IMR-90 (cell line): ENCODE measurements at regions not wholly inside any gene's neighbourhood (a gene's known extent, or its start where the extent isn't known, plus 50 kb on each side); places are given as distances from the start of the nearest gene placed in this dataset.

Source experiments
- ATAC-seq: fragments of 200-7000 bp; cut with Tn5 transposase; 2 replicates; pipeline ENCODE4 v1.9.1; 2020; ENCODE audit warnings: low read depth, mild to moderate bottlenecking, moderate library complexity
- BruUV-seq: library from RNA; stranded (reverse); fragments of 400-500 nt; replicated peaks from 2 replicates; lab custom pipeline; 2021; lab: Mats Ljungman, UMichigan
- CTCF ChIA-PET: fragments of 300-600 bp; formaldehyde crosslinking; extraction: SDS; loops from one replicate; lab custom pipeline; 2021; ENCODE audit warnings: antibody characterized with exemption; lab: Yijun Ruan, JAX
- POLR2A ChIA-PET: fragments of 300-600 bp; sonication (Branson Sonifier 250); formaldehyde crosslinking; loops from one replicate; lab custom pipeline; 2022; ENCODE audit warnings: antibody characterized with exemption; ENCODE audit not compliant: unreplicated experiment; lab: Charles Lee
- DNase-seq: peaks from one replicate; pipeline ENCODE4 v3.0.0; 2013
- H2AFZ ChIP-seq: replicated peaks from 2 replicates; pipeline ENCODE3; 2013; ENCODE audit warnings: low read length, mild to moderate bottlenecking; ENCODE audit not compliant: poor library complexity
- H2AK5ac ChIP-seq: 2 replicates; pipeline ENCODE4 v1.6.1; 2013; ENCODE audit warnings: low read depth, low read length, inconsistent platforms
- H2AK9ac ChIP-seq: replicated peaks from 2 replicates; pipeline ENCODE3; 2013; ENCODE audit warnings: mild to moderate bottlenecking, low read depth, low read length, moderate library complexity; ENCODE audit not compliant: poor library complexity
- H2BK120ac ChIP-seq: 2 replicates; pipeline ENCODE4 v1.6.1; 2013; ENCODE audit warnings: low read depth, low read length, inconsistent platforms
- H2BK15ac ChIP-seq: 3 replicates; pipeline ENCODE4 v1.6.1; 2013; ENCODE audit warnings: low read depth, low read length, inconsistent platforms
- H2BK20ac ChIP-seq: 2 replicates; pipeline ENCODE4 v1.6.1; 2013; ENCODE audit warnings: low read depth, mild to moderate bottlenecking, inconsistent platforms, low read length, moderate library complexity
- H2BK5ac ChIP-seq: 2 replicates; pipeline ENCODE4 v1.6.1; 2013; ENCODE audit warnings: mild to moderate bottlenecking, low read depth, low read length, inconsistent platforms; ENCODE audit not compliant: poor library complexity, severe bottlenecking
- H3K14ac ChIP-seq: replicated peaks from 2 replicates; pipeline ENCODE4 v1.6.1; 2013; ENCODE audit warnings: low read depth, low read length, inconsistent platforms
- H3K18ac ChIP-seq: 2 replicates; pipeline ENCODE4 v1.6.1; 2013; ENCODE audit warnings: low read depth, low read length, control low read depth
- H3K23ac ChIP-seq: 2 replicates; pipeline ENCODE4 v1.6.1; 2013; ENCODE audit warnings: low read depth, low read length, inconsistent platforms
- H3K27ac ChIP-seq: 2 replicates; pipeline ENCODE4 v1.5.1; 2013; ENCODE audit warnings: mild to moderate bottlenecking, control low read depth, low read length; ENCODE audit not compliant: insufficient read depth
- H3K27me3 ChIP-seq: 2 replicates; pipeline ENCODE4 v1.6.1; 2013; ENCODE audit warnings: low read length; ENCODE audit not compliant: control insufficient read depth, insufficient read depth
- H3K36me3 ChIP-seq: 2 replicates; pipeline ENCODE4 v1.6.1; 2013; ENCODE audit warnings: low read length, mixed read lengths; ENCODE audit not compliant: control insufficient read depth, insufficient read depth
- H3K4ac ChIP-seq: 2 replicates; pipeline ENCODE4 v1.6.1; 2013; ENCODE audit warnings: low read depth, low read length, inconsistent platforms
- H3K4me1 ChIP-seq: 2 replicates; pipeline ENCODE4 v1.6.1; 2013; ENCODE audit warnings: low read length, mixed read lengths; ENCODE audit not compliant: control insufficient read depth, insufficient read depth
- H3K4me2 ChIP-seq: 2 replicates; pipeline ENCODE4 v1.6.1; 2013; ENCODE audit warnings: low read depth, mild to moderate bottlenecking, control low read depth, low read length, moderate library complexity
- H3K4me3 ChIP-seq: 2 replicates; pipeline ENCODE4 v1.5.1; 2013; ENCODE audit warnings: low read depth, mild to moderate bottlenecking, control low read depth, low read length, moderate library complexity; ENCODE audit not compliant: insufficient read depth
- H3K56ac ChIP-seq: 2 replicates; pipeline ENCODE4 v1.6.1; 2013; ENCODE audit warnings: low read length, inconsistent platforms; ENCODE audit not compliant: insufficient read depth; ENCODE audit errors: extremely low read depth
- H3K79me1 ChIP-seq, 2 experiments: 2 replicates each; pipeline ENCODE4 v1.6.1; 2013; ENCODE audit warnings: low read length in 2 of 2, inconsistent platforms in 1 of 2, low read depth in 1 of 2
- H3K9ac ChIP-seq: 2 replicates; pipeline ENCODE4 v1.6.1; 2013; ENCODE audit warnings: low read depth, low read length, control low read depth
- H3K9me1 ChIP-seq: 2 replicates; pipeline ENCODE4 v1.6.1; 2013; ENCODE audit warnings: low read length, inconsistent platforms; ENCODE audit not compliant: insufficient read depth
- H3K9me3 ChIP-seq: 2 replicates; pipeline ENCODE4 v1.6.1; 2013; ENCODE audit warnings: low read length; ENCODE audit not compliant: control insufficient read depth, insufficient read depth
- H4K20me1 ChIP-seq: 2 replicates; pipeline ENCODE4 v1.6.1; 2013; ENCODE audit warnings: low read length, inconsistent platforms; ENCODE audit not compliant: insufficient read depth
- H4K5ac ChIP-seq: 2 replicates; pipeline ENCODE4 v1.6.1; 2013; ENCODE audit warnings: mild to moderate bottlenecking, low read depth, low read length, control low read depth
- H4K8ac ChIP-seq, 2 experiments: 2 replicates each; pipeline ENCODE4 v1.6.1; 2013; ENCODE audit warnings: low read depth in 2 of 2, low read length in 2 of 2, control low read depth in 1 of 2, inconsistent platforms in 1 of 2
- H4K91ac ChIP-seq: 2 replicates; pipeline ENCODE4 v1.6.1; 2013; ENCODE audit warnings: low read depth, low read length, inconsistent platforms; ENCODE audit not compliant: insufficient read depth
- CHD1 ChIP-seq: IDR thresholded peaks from 2 replicates; pipeline ENCODE4 v1.6.1; 2012; ENCODE audit warnings: low read depth, low read length, improper control_type of control experiment
- NFE2L2 ChIP-seq: fragments of 150-350 bp; IDR thresholded peaks from 2 replicates; pipeline ENCODE4 v1.6.1; 2016; ENCODE audit warnings: low read depth, mild to moderate bottlenecking, low read length
- RAD21 ChIP-seq: IDR thresholded peaks from 2 replicates; pipeline ENCODE4 v1.6.1; 2012; ENCODE audit warnings: low read length, improper control_type of control experiment
- dilution Hi-C: fragments of 300-500 bp; cut with HindIII; formaldehyde crosslinking; loops from one replicate; pipeline ENCODE4 v1.14.3; 2018; ENCODE audit warnings: low sequenced_read_pairs; ENCODE audit not compliant: unreplicated experiment
- in situ Hi-C: fragments of 300-500 bp; cut with MboI; formaldehyde crosslinking; loops from 3 replicates; pipeline ENCODE4 v1.14.3; 2019; ENCODE audit warnings: low sequenced_read_pairs, inconsistent platforms, mixed read lengths
- intact Hi-C: fragments of 100-400 bp; cut with micrococcal nuclease; formaldehyde crosslinking; loops from 2 replicates; pipeline ENCODE4 v1.10.0; 2022
- TF ChIP-seq, protein P1 (sequence below): fragments of 150-350 bp; IDR thresholded peaks from 2 replicates; pipeline ENCODE4 v1.6.1; 2016; ENCODE audit warnings: low read depth, mild to moderate bottlenecking, low read length, moderate library complexity, borderline replicate concordance

- DNase-seq (no peak), ATAC-seq (no peak)
- BruUV-seq = no TSS peak
- Histone ChIP-seq H4K5ac (no peak overlapping the region), H3K4me1 (no peaks in the 10 kb centered on the region), H2BK20ac (no peak overlapping the region), H3K9me3 (no peaks in the 10 kb centered on the region), H3K56ac (no peak overlapping the region), H4K8ac (no peak overlapping the region), H2BK5ac (no peak overlapping the region), H2AK9ac (no peak overlapping the region), H3K36me3 (no peaks in the 10 kb centered on the region), H3K18ac (no peak overlapping the region), H3K27me3 (no peaks in the 10 kb centered on the region), H3K23ac (no peak overlapping the region), H2BK120ac (no peak overlapping the region), H3K4me3 (no peak overlapping the region), H3K14ac (no peak overlapping the region), H3K9ac (no peak overlapping the region), H2AFZ (no peak overlapping the region), H2AK5ac (no peak overlapping the region), H3K4ac (no peak overlapping the region), H3K79me1 (no peaks in the 10 kb centered on the region), H4K91ac (no peak overlapping the region), H3K9me1 (no peaks in the 10 kb centered on the region), H2BK15ac (no peak overlapping the region), H4K20me1 (no peaks in the 10 kb centered on the region), H3K4me2 (no peak overlapping the region), H3K27ac (no peak overlapping the region)
- in situ Hi-C loops = no loop called here
- ChIA-PET POLR2A (no interaction called here), CTCF (no interaction called here)
- intact Hi-C loops = no loop called here
- dilution Hi-C loops = no loop called here
- TF ChIP-seq CHD1 (no peak), RAD21 (no peak), NFE2L2 (no peak)
- TF ChIP-seq, protein P1, sequence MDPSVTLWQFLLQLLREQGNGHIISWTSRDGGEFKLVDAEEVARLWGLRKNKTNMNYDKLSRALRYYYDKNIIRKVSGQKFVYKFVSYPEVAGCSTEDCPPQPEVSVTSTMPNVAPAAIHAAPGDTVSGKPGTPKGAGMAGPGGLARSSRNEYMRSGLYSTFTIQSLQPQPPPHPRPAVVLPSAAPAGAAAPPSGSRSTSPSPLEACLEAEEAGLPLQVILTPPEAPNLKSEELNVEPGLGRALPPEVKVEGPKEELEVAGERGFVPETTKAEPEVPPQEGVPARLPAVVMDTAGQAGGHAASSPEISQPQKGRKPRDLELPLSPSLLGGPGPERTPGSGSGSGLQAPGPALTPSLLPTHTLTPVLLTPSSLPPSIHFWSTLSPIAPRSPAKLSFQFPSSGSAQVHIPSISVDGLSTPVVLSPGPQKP = no peak
Observed at GRCh38 chr9:81002906-81003305, 686.4 kb downstream of the TLE1 start.
